Breast epithelium (tissue), 3 donors: ENCODE measurements at regions not wholly inside any gene's neighbourhood (a gene's known extent, or its start where the extent isn't known, plus 50 kb on each side); places are given as distances from the start of the nearest gene placed in this dataset.

Experiments
- CTCF ChIP-seq, 3 donors: fragments of 450-650 bp; IDR thresholded peaks; one replicate each; pipeline ENCODE4 v1.5.1; 2016 to 2017; ENCODE audit warnings: antibody characterized with exemption in 3 of 3, mild to moderate bottlenecking in 3 of 3, moderate library complexity in 3 of 3
- POLR2AphosphoS5 ChIP-seq, 3 donors: sonication (generic); formaldehyde crosslinking; IDR thresholded peaks; one replicate each; pipeline ENCODE4 v1.6.1; 2017; ENCODE audit warnings: antibody characterized with exemption in 3 of 3

- TF ChIP-seq CTCF (IDR thresholded peaks at IDR 0.05) (no peak), POLR2AphosphoS5 (IDR thresholded peaks at IDR 0.05) (no peak)
Observed at GRCh38 chr3:191715585-191715984, 254.6 kb downstream of the PYDC2 start.
